A172 (cell line): ENCODE measurements at regions not wholly inside any gene's neighbourhood (a gene's known extent, or its start where the extent isn't known, plus 50 kb on each side); places are given as distances from the start of the nearest gene placed in this dataset.

Experiments used
- DNase-seq: peaks from one replicate; pipeline ENCODE4 v3.0.0-alpha.2; 2015; ENCODE audit warnings: low spot score

GRCh38 chr3:116848248-116848829, 138.8 kb downstream of the TUSC7 start:
- DNase-seq, result no peak

- no peak for DNase-seq
Measured at GRCh38 chr3:116849261-116849688, 139.7 kb downstream of the TUSC7 start.

GRCh38 chr3:116852803-116853202, 143.2 kb downstream of the TUSC7 start:
- no peak for DNase-seq

GRCh38 chr3:116863270-116863770, 153.7 kb downstream of the TUSC7 start:
- no peak for DNase-seq

GRCh38 chr3:116863822-116864589, 154.4 kb downstream of the TUSC7 start:
- peak; percentile 19 for DNase-seq

GRCh38 chr3:116864590-116864927, 155.0 kb downstream of the TUSC7 start:
- no peak for DNase-seq

GRCh38 chr3:116870379-116870778, 160.8 kb downstream of the TUSC7 start:
- DNase-seq, result no peak

GRCh38 chr3:116871905-116872304, 162.3 kb downstream of the TUSC7 start:
- DNase-seq, result no peak

- DNase-seq, result no peak
Measured at GRCh38 chr3:116872688-116873087, 163.1 kb downstream of the TUSC7 start.

GRCh38 chr3:116873142-116873541, 163.6 kb downstream of the TUSC7 start:
- DNase-seq, result no peak

- DNase-seq, result no peak
Measured at GRCh38 chr3:116877968-116878367, 168.4 kb downstream of the TUSC7 start.

- DNase-seq, result no peak
Measured at GRCh38 chr3:116886202-116886893, 176.8 kb downstream of the TUSC7 start.

- DNase-seq, result no peak
Measured at GRCh38 chr3:116896116-116896515, 186.5 kb downstream of the TUSC7 start.

GRCh38 chr3:116897382-116897781, 187.8 kb downstream of the TUSC7 start:
- DNase-seq, result no peak

- no peak for DNase-seq
Measured at GRCh38 chr3:116899253-116899652, 189.7 kb downstream of the TUSC7 start.

GRCh38 chr3:116905334-116905733, 195.8 kb downstream of the TUSC7 start:
- no peak for DNase-seq

- no peak for DNase-seq
Measured at GRCh38 chr3:116905794-116906193, 196.2 kb downstream of the TUSC7 start.

GRCh38 chr3:116912116-116912515, 202.5 kb downstream of the TUSC7 start:
- no peak for DNase-seq

- no peak for DNase-seq
Measured at GRCh38 chr3:116914004-116914403, 204.4 kb downstream of the TUSC7 start.

GRCh38 chr3:116916836-116917235, 207.3 kb downstream of the TUSC7 start:
- no peak for DNase-seq

- DNase-seq, result no peak
Measured at GRCh38 chr3:116920826-116921610, 211.4 kb downstream of the TUSC7 start.

- DNase-seq, result no peak
Measured at GRCh38 chr3:116927918-116928317, 218.3 kb downstream of the TUSC7 start.
